GM12872 (cell line): ENCODE measurements at regions not wholly inside any gene's neighbourhood (a gene's known extent, or its start where the extent isn't known, plus 50 kb on each side); places are given as distances from the start of the nearest gene placed in this dataset.
A peak's percentile ranks its signal among the peaks of the same experiment; 100 is the strongest.

Experiments
- CTCF ChIP-seq: IDR thresholded peaks from 3 replicates; pipeline ENCODE4 v1.5.1; 2011; ENCODE audit warnings: low read depth, mild to moderate bottlenecking, low read length, moderate library complexity; ENCODE audit not compliant: insufficient read depth

GRCh38 chr14:37900561-37900960, 305.1 kb downstream of the TTC6 start:
- TF ChIP-seq CTCF = no peak

- TF ChIP-seq CTCF = no peak
Measured at GRCh38 chr14:37901978-37902377, 305.7 kb upstream of the SSTR1 start.

- TF ChIP-seq CTCF = 0 out of 3 replicates have a peak, but pooled peaks have one; percentile 14
Measured at GRCh38 chr14:37903343-37904191, 304.1 kb upstream of the SSTR1 start.

- TF ChIP-seq CTCF = no peak
Measured at GRCh38 chr14:37924622-37925021, 283.1 kb upstream of the SSTR1 start.

GRCh38 chr14:37932008-37932407, 275.7 kb upstream of the SSTR1 start:
- no peak for TF ChIP-seq CTCF

- TF ChIP-seq CTCF = no peak
Measured at GRCh38 chr14:37932481-37932880, 275.2 kb upstream of the SSTR1 start.

GRCh38 chr14:37936971-37937370, 270.7 kb upstream of the SSTR1 start:
- no peak for TF ChIP-seq CTCF
